Activated CD8-positive, alpha-beta memory T cell treated with anti-CD3 and anti-CD28 coated beads, Interleukin-2, amount 50 U/mL, for 48 hours (primary cell): ENCODE measurements at regions not wholly inside any gene's neighbourhood (a gene's known extent, or its start where the extent isn't known, plus 50 kb on each side); places are given as distances from the start of the nearest gene placed in this dataset.
A peak's percentile ranks its signal among the peaks of the same experiment; 100 is the strongest.

Experiments used
- DNase-seq: peaks from one replicate; pipeline ENCODE4 v3.0.0-alpha.2; 2020

- no peak for DNase-seq
Observed at GRCh38 chr12:27180906-27181505, 63.1 kb upstream of the STK38L start.

GRCh38 chr12:27183342-27183741 is 60.7 kb upstream of the STK38L start:
- DNase-seq: no peak

- peak; percentile 58 for DNase-seq
Observed at GRCh38 chr12:27185234-27186021, 58.7 kb upstream of the STK38L start.

GRCh38 chr12:27186022-27186839 is 57.9 kb upstream of the STK38L start:
- DNase-seq: no peak

GRCh38 chr12:27187697-27188096 is 56.4 kb upstream of the STK38L start:
- no peak for DNase-seq

- no peak for DNase-seq
Observed at GRCh38 chr12:27190761-27191160, 53.3 kb upstream of the STK38L start.

GRCh38 chr12:27191531-27191930 is 52.6 kb upstream of the STK38L start:
- no peak for DNase-seq

GRCh38 chr12:27192118-27192802 is 51.8 kb upstream of the STK38L start:
- no peak for DNase-seq

GRCh38 chr12:27193106-27193505 is 51.0 kb upstream of the STK38L start:
- DNase-seq: no peak

- DNase-seq: no peak
Observed at GRCh38 chr12:27193854-27194544, 50.1 kb upstream of the STK38L start.
